ENCODE measurements at regions not wholly inside any gene's neighbourhood (a gene's known extent, or its start where the extent isn't known, plus 50 kb on each side); places are given as distances from the start of the nearest gene placed in this dataset.

GRCh38 chr5:111976705-111977435, 219.9 kb upstream of the NREP start:
- TF ChIP-seq ZNF462 (CRISPR knock-in tag; IDR thresholded peaks at IDR 0.05) (no peak), NANOG (IDR thresholded peaks at IDR 0.05; ENCODE audit: borderline replicate concordance) (no peak), CREB1 (CRISPR knock-in tag; IDR thresholded peaks at IDR 0.05; ENCODE audit: low read depth) (no peak), STAT1 (IDR thresholded peaks at IDR 0.05; ENCODE audit: unreplicated experiment) (no peak), POLR2AphosphoS5 (IDR thresholded peaks at IDR 0.05; ENCODE audit: low read depth) (no peak), ZNF114 (CRISPR knock-in tag; IDR thresholded peaks at IDR 0.05) (no peak), ETS1 (IDR thresholded peaks at IDR 0.05) (no peak), CTCF (conservative IDR thresholded peaks at IDR 0.05; ENCODE audit: low read depth in 2 of 2) (no peak), JUNB (IDR thresholded peaks at IDR 0.05; ENCODE audit: unreplicated experiment) (no peak), EZH2 (IDR thresholded peaks at IDR 0.05; ENCODE audit: low read depth, unreplicated experiment) (no peak), ZNF331 (CRISPR knock-in tag; IDR thresholded peaks at IDR 0.05; ENCODE audit: low read depth) (no peak), EZH2phosphoT487 (IDR thresholded peaks at IDR 0.05; ENCODE audit: unreplicated experiment) (no peak)
- TF ChIP-seq, protein P1, sequence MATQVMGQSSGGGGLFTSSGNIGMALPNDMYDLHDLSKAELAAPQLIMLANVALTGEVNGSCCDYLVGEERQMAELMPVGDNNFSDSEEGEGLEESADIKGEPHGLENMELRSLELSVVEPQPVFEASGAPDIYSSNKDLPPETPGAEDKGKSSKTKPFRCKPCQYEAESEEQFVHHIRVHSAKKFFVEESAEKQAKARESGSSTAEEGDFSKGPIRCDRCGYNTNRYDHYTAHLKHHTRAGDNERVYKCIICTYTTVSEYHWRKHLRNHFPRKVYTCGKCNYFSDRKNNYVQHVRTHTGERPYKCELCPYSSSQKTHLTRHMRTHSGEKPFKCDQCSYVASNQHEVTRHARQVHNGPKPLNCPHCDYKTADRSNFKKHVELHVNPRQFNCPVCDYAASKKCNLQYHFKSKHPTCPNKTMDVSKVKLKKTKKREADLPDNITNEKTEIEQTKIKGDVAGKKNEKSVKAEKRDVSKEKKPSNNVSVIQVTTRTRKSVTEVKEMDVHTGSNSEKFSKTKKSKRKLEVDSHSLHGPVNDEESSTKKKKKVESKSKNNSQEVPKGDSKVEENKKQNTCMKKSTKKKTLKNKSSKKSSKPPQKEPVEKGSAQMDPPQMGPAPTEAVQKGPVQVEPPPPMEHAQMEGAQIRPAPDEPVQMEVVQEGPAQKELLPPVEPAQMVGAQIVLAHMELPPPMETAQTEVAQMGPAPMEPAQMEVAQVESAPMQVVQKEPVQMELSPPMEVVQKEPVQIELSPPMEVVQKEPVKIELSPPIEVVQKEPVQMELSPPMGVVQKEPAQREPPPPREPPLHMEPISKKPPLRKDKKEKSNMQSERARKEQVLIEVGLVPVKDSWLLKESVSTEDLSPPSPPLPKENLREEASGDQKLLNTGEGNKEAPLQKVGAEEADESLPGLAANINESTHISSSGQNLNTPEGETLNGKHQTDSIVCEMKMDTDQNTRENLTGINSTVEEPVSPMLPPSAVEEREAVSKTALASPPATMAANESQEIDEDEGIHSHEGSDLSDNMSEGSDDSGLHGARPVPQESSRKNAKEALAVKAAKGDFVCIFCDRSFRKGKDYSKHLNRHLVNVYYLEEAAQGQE (IDR thresholded peaks at IDR 0.05; ENCODE audit: unreplicated experiment) = no peak
- Mint-ChIP-seq H3K4me1 (0 out of 3 replicates have a peak, but pooled peaks cover 2% of the 10 kb centered on the region), H3K9me3 (no peaks in the 10 kb centered on the region), H3K36me3 (ENCODE audit: low read depth) (no peaks in the 10 kb centered on the region), H3K4me3 (no peak overlapping the region), H3K27ac (no peak overlapping the region), H3K27me3 (ENCODE audit: insufficient read depth, low read depth, poor library complexity) (peaks cover 2% of the 10 kb centered on the region)
- H3K79me2 ChIP-seq (replicated peaks; ENCODE audit: insufficient read depth) = no peaks in the 10 kb centered on the region
- H3K4me3 ChIP-seq = no peak overlapping the region
- H3K27ac ChIP-seq (ENCODE audit: low read depth) = no peak overlapping the region
- H3K36me3 ChIP-seq (ENCODE audit: insufficient read depth) = no peaks in the 10 kb centered on the region
- no peak for DNase-seq (ENCODE audit: low spot score)
- H3K27me3 ChIP-seq (ENCODE audit: insufficient read depth) = no peaks in the 10 kb centered on the region
- no peaks in the 10 kb centered on the region for H3K4me1 ChIP-seq (ENCODE audit: insufficient read depth)
- H3K4me2 ChIP-seq = no peak overlapping the region
- H2AFZ ChIP-seq = no peak overlapping the region
- H3K9me2 ChIP-seq (ENCODE audit: insufficient read depth) = peaks cover 4% of the 10 kb centered on the region; the same call in 1 of the 2 replicates
- no peak for ATAC-seq
- no peaks in the 10 kb centered on the region for H4K20me1 ChIP-seq (replicated peaks; ENCODE audit: insufficient read depth)
- no peaks in the 10 kb centered on the region for H3F3A ChIP-seq (replicated peaks; ENCODE audit: low read depth)

Measured in GM23338 (cell line).